NCI-H748 treated with DMSO at 0.1 percent for 48 hours (cell line): ENCODE measurements at regions not wholly inside any gene's neighbourhood (a gene's known extent, or its start where the extent isn't known, plus 50 kb on each side); places are given as distances from the start of the nearest gene placed in this dataset.

Source experiments
- DNase-seq: peaks from one replicate; lab custom pipeline; 2025; lab: John Stamatoyannopoulos, UW

- DNase-seq, result no peak
Observed at GRCh38 chr14:53807542-53807941, 149.1 kb downstream of the BMP4 start.

DNA sequence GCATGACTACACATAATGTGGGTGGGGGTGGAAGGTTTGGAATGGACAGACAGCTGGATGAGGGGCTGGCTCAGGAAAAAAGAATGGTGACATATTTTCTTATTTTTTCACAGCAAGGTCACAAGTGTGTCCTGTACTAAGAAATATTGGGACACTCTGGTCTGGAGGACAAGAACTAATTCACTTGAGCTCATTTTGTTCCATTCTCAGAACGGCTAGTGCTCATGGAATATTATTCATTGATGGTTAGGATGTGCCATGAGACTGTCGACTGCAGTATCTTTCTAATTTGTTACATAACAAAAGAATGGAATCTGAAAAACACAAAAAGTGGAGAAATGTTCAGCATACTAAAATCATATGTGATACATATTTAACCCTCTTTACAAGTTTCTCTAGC lies 149.5 kb downstream of the BMP4 start:
- no peak for DNase-seq

DNA sequence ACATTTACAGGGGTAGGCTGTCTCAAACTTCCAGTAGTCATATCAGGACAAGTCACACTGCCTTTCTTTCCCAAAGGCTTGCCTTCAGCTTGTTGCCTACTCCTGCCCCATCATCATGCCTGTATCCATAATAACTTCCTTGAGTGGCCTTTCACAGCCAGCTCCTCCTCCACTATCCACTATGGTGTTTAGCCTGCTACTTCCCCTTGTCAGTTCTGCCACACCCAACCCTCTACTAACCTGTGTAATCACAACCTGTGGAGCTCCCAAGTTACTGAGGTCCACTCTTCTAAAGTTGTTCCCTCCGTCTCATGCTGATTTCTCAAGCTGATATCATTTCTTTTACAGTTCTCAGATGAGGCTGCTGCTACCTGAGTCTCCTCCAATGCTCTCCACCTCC lies 159.9 kb downstream of the BMP4 start:
- no peak for DNase-seq

DNA sequence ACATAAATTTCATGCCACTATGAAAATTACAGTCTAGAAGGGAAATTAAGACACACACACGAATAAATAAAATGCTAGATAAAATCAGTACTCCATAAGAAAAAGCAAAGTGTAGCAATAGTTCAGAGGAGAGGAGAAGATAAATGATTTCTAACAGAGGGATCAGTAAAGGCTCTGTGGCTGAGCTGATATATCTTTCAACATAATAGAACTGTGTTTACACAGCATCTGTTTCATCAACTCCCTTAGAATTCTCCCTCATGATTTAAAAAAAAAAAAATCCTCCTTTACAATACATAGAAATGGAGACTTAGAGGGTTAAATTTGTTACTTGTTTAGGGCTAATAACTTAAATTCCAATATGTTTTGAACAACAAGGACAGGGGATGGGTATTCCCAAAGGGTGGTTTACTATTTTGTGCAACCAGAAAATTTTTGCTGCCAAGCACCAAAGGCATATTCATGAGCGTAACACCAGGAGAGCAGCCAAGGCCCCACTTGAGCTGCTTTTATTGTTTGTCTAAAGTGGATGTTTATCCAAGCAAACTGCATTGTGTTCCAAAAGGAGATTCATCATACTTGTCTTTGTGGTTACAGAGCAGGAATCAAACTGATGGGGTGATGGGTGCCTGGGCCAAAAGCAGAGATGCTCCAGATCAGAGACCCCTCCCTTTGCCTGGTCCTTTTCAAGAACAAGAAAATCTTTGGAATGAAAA lies 162.7 kb downstream of the BMP4 start:
- peak; percentile 33 for DNase-seq

DNA sequence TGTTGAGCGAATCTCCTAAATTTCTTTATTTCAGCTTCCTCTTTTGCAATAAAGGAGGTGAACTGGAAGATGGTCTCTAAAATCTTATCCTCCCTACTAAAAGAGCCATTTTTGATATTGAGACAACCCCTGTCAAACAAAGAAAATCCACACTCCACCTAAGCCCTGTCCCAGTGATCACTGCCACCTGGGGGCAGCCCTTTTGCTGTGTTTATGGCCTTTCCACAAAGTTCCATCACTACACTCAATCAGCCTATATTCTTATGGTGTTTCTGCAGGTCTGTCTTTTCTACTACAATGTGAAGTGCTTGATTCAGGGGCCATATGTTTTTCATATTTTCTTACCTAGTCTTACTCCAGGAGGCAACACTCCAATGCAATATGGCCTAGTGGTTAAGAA lies 163.7 kb downstream of the BMP4 start:
- no peak for DNase-seq

DNA sequence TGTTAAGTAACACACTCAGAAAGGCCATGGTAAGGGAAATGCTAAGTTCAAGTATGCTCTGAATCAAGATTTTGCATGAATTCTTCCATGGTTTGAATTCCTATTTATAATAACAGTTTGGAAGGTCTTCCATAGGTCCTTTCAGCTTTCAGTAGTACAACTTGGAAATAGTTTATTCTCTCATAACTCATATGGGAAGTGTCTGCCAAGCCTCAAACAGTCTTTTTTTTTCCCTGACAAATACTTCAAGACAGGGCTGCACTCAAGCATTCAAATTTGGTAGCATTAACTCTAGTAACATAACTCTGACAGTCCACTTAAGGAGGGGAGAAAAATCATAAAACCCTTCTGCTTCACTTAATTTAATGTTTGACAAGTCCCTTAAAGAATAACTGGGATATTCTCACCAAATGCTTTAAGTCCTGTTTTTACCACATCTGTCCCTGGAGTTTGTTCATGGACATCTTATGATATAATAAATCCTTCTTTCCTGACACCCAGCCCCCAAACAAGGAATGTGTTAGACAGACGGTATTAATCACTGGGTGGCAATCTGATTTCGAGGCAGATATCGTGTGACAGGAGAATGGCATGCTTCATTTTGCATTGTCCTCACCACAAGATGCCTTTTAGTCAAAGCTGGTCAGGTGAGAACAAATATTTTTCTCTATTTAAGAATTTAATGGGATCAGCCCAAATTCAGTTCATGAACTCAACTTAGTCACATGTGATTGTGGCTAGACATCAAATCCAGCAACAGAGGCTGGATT lies 165.7 kb downstream of the BMP4 start:
- no peak for DNase-seq

DNA sequence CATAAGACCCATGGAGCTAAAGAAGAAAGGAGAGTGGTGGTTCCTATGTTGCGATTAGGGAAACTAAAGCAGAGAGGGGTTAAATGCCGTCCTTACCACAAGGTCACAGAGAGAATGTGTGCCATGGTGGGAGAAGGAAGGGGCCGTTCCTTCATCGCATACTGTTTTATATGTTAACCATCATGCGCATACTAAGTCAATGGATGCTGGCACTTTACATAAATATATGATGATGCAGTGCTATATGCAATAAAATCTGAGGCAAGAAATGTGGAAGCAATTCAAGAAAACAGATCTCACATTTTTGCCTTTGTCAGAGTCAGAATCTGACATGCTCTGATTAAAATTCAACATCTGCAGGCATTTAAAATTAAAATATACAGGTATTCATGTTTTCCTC lies 168.1 kb downstream of the BMP4 start:
- no peak for DNase-seq

DNA sequence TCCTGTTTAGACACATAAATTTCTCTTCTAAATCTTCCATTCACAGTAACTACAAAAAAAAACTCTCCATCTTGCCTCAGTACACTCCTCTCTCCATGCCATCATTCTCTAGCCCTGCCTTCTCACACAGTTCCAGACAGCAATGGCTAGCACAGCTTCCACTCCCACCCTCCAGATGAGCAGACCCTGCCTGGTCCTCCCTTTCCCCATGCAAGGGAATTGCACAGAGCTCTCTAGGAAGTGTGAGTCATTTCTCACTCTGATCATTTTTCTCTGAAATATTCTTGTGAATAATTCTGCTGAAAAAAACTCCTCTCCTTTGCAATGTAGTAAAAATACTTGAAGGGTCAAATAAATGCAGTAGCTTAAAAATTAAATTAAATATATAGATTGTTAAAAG lies 170.6 kb downstream of the BMP4 start:
- DNase-seq, result no peak

- DNase-seq, result no peak
Observed at GRCh38 chr14:53784688-53785087, 171.9 kb downstream of the BMP4 start.

- no peak for DNase-seq
Observed at GRCh38 chr14:53783256-53783655, 173.4 kb downstream of the BMP4 start.

DNA sequence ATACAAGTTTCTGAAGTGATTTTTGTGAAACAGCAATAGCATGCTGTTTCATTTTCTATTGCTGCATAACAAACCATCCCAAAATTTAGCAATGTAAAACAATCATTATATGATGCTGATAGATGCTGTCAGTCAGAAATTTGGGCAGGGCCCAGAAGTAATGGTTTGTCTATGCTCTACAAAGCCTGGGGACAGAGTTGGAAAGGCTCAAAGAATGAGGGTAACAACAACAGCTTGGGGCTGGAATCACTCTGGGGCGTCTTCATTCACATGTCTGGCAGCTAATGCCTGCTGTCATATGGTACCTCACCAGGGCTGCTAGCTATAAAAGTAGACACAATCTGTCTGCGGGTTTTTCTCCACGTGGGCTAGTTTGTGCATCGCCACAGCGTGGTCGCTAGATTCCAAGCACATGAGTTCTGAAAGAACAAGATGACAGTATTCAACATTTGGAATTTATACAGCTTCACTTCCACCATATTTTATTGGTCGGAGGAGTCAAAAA lies 176.5 kb downstream of the BMP4 start:
- DNase-seq, result no peak

- DNase-seq, result no peak
Observed at GRCh38 chr14:53779301-53779700, 177.3 kb downstream of the BMP4 start.

DNA sequence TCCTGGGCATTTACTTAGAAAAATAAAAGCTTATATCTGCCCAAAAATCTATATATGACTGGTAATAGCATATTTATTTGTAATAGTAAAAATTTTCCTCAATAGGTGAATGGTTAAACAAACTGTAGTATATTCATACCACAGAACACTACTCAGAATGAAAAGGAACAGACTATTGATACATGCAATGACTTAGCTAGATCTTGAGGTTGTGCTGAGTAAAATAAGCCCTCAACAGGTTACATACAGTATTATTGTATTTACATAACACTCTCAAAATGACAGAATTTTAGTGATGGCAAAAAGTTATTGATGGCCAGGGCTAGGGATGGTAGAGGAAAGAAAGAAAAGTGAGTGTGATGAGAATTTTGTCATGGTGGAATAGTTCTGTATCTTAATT lies 178.4 kb downstream of the BMP4 start:
- DNase-seq, result no peak

DNA sequence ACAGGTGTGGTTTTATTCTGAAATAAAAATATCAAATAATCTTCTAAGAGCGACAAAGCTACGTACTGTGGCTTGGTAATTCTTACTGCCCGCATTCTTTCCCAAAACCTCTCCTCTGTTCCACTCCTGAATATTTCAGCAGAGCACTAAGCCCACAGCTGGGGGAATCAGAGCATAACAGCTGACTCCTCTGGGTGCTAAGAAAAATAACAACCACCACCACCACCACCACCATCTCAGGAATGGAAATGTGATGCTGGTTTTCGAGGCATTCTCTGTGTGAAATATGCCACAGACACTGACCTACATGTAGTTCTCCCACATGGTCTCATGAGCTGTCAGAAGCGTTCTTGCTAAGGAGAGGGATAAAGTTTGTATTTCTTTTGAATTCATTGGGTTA lies 183.7 kb downstream of the BMP4 start:
- no peak for DNase-seq

GRCh38 chr14:53767566-53767965 lies 189.1 kb downstream of the BMP4 start:
- DNase-seq, result no peak

DNA sequence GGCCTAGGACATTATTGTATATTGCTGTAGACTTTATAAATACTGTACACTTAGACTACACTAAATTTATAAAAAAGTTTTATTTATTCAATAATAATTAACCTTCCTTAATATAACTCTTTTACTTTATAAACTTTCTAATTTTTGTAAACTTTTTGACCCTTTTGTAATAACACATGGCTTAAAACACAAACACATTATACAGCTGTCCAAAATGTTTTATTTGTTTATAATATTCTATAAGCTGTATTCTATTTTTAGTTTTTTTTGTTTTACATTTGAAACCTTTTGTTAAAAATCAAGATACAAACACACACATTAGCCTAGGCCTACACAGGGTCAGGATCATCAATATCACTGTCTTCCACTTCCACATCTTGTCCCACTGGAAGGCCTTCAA lies 190.0 kb downstream of the BMP4 start:
- no peak for DNase-seq

DNA sequence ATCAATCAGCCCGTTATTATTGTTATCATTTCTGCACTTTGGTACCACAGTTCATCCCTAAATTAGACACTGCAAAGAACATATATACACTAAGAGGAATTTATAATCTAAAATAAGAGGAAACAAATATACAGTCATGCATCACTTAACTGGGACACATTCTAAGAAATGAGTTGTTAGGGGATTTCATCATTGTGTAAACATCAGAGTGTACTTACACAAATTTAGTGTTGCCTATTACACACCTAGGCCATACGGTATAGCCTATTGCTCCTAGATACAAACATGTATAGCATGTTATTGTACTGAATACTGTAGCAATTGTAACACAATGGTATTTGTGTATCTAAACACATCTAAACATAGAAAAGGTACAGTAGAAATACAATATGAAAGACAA lies 190.5 kb downstream of the BMP4 start:
- DNase-seq, result no peak

DNA sequence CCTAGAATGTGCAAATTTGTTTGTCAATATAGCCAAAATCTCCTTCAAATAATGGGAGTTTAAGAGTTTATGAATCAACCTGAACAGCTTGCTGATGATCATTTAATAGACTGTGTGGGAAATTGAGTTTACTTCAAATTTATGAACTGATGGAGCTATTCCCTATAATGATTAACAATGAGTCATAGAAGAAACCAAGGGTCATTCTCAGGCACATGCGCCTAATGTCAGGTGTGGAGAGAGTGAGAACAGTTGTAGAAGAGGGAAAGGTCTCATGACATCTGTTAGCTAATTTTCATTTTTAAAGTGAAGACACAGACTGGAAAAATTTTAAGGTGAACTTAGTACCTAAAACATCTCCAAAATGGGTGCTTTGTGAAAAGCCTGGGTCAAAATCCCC lies 191.8 kb downstream of the BMP4 start:
- no peak for DNase-seq

DNA sequence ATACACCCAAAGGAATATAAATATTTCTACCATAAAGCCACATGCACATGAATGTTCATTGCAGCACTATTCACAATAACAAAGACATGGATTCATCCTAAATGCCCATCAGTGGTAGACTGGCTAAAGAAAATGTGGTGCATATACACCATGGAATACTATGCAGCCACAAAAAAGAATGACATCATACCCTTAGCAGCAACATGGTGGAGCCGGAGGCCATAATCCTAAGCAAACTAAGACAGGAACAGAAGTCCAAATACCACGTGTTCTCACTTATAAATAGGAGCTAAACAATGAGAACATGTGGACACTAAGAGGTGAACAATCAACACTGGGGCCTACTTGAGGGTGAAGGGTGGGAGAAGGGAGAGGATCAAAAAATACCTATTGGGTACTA lies 198.5 kb downstream of the BMP4 start:
- no peak for DNase-seq

- DNase-seq, result no peak
Observed at GRCh38 chr14:53757732-53758131, 198.9 kb downstream of the BMP4 start.

DNA sequence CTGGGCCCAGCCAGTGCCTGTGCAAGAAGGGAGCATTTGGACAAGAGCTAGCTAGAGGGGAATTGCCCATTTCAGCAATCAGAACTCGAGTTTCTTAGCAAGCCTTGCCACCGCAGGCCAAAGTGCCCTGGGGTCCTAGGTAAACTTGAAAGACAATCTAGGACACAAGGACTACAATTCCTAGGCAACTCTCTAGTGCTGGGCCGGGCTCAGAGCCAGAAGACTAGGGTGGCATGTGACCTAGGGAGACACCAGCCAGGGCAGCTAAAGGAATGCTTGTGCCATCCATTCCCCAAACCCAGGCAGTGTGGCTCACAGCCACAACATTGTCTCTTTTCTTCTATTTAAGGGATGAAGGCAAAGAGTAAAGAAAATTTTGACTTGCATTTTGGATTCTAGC lies 205.0 kb downstream of the BMP4 start:
- no peak for DNase-seq

GRCh38 chr14:53748691-53749090 lies 207.9 kb downstream of the BMP4 start:
- no peak for DNase-seq

- DNase-seq, result no peak
Observed at GRCh38 chr14:53744857-53745256, 211.8 kb downstream of the BMP4 start.

DNA sequence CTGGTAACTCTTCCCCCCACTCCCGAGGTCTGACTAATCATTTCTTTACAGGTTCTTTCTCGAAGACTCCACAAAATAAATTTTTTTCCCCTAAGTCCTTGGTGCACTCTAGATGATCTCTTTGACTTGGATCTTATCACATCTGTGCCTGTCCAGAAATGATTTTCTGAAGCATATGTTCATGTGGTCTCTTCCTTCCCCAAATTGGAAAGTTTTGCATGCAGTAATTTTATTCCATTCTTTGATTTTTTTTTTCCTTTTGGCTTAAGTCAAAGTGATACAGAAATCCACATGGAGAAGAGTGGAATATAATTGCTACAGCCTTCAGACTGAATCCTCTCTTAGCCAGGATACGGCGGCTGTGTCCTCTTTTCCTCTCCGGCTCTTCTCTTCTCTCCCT lies 213.3 kb downstream of the BMP4 start:
- DNase-seq, result no peak
